ENCODE measurements at regions not wholly inside any gene's neighbourhood (a gene's known extent, or its start where the extent isn't known, plus 50 kb on each side); places are given as distances from the start of the nearest gene placed in this dataset.

DNA sequence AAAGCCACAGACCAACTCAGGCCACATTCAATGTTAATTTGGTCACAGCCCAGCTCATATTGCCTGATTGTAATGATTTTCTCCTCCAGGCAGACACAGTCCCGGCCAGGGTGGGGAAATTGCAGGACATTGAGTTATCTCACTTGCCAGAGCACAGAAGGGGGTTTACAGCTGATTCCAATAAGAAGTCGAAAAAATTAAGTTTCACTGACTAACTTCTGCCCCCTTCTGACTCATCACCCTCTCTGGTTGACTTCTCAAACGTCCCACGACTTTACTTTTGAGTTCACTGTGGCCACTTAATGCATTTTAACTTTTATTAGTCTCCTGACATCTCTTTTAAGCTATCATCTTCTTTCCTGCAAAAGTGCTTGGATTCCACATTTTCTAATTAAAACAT, 321.4 kb upstream of the WWC1 start:
- peak; percentile 14 for DNase-seq (ENCODE audit: low read depth)

DNA sequence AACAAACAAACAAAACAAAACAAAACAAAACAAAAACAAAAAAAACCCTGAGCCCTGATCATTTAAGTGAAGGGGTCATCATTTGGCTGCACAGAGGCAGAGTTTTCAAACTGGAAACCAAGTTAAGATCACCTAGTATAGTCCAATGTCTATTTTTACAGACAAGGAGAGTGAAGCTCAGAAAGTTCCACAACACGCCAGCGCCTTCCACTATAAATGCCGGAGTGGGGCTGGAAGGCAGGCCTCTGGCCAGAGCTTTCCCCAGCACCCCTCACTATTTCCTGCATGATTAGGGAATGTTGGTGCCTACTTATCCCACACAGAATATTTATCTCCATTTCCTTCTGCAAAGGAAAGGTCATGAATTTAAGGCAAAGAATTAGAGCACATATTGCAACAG, 319.7 kb upstream of the WWC1 start:
- DNase-seq (ENCODE audit: low read depth) = no peak

GRCh38 chr5:167973126-167973525, 318.3 kb upstream of the WWC1 start:
- DNase-seq (ENCODE audit: low read depth) = no peak

DNA sequence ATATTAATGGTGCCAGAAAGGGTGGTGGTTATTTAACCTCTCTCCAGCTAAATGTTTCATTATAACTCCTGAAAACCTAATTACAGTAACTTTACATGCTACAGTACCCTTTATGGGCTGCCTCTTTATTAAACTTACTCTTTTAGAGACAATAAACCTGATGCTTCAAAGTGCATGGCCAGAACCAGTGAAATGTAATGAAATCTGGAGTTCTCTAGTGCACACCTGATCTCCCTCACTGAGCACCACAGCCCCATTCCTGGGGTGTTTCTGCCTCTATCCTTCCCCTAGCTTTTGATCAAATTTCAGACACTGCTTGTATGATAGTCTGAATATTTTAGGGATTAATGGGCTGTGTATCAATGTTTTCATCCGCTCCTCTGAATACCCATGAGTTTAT, 306.5 kb upstream of the WWC1 start:
- DNase-seq (ENCODE audit: low read depth) = no peak

- no peak for DNase-seq (ENCODE audit: low read depth)
Measured at GRCh38 chr5:167985373-167985772, 306.1 kb upstream of the WWC1 start.

DNA sequence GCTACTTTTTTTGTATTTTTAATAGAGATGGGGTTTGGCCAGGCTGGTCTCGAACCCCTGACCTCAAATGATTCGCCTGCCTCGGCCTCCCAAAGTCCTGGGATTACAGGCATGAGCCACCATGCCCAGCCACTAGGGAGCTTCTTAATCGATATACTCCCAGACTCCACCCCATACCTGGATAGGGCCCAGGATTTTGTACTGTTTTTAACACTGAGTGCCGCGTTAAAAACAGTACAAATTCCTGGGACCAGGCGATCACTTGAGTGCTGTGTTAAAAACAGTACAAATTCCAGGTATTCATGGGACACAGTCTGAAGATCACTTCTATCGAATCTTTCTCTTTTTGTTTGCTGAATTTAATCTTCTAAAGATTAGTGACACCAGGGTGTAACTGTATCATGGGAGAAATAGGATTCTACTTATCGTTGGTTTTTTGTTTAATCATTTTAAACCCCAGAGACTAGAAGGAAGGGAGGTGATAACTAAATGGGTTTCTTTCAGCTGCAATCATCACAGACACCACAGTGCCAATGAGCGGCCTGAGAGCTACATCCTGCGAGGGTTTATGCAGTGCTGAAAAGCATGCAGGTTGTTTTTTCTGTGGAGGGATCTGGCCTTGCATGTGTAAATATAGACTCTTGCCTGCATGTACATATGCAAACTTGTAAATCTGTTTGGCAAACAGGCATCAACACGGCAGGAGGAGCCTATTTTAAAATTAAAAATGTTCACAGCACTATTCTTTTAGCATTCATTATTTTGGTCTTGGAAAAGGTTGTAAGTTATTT, 303.8 kb upstream of the WWC1 start:
- no peak for DNase-seq (ENCODE audit: low read depth)

DNA sequence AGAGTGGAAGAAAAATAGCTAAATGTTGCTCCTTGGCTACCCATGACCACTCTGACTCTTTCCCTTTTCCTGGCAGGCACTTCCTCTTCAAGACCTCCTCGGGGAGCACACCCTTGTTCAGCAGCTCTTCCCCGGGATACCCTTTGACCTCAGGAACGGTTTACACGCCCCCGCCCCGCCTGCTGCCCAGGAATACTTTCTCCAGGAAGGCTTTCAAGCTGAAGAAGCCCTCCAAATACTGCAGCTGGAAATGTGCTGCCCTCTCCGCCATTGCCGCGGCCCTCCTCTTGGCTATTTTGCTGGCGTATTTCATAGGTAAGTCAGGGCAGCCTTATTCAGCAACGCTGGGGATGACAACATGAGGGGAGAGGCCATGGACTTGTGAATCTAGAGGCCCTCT, 298.6 kb upstream of the WWC1 start:
- DNase-seq (ENCODE audit: low read depth) = no peak

- no peak for DNase-seq (ENCODE audit: low read depth)
Measured at GRCh38 chr5:167993771-167994170, 297.7 kb upstream of the WWC1 start.

DNA sequence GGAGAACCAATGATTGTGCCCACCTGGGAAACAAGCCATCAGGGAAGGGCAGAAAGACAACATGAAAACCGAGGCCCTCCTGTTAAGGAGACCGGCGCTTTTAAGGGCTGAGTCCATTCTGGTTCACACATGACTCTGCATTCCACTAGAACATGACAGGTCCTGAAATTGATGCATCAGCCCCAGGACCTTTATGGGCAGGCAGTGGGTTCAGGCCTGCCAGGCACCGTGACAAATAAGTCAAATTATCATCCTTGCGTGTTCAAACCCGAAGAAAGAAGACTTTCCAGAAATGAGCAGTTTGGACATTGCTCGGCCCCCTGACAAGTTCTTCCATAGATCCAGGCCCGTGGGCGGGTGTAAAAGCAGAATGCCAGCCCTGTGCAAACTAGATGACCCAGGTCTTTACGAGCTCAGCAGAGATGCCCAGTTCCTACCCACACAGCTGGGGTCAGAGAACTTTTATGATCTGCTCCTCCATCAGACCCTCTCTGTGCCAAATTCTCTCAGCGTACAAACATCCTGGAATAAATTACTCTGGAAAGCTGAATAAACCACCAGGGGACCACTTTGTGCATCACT, 295.5 kb upstream of the WWC1 start:
- no peak for DNase-seq (ENCODE audit: low read depth)

- DNase-seq (ENCODE audit: low read depth) = peak; percentile 5
Measured at GRCh38 chr5:167998148-167998767, 293.2 kb upstream of the WWC1 start.

DNA sequence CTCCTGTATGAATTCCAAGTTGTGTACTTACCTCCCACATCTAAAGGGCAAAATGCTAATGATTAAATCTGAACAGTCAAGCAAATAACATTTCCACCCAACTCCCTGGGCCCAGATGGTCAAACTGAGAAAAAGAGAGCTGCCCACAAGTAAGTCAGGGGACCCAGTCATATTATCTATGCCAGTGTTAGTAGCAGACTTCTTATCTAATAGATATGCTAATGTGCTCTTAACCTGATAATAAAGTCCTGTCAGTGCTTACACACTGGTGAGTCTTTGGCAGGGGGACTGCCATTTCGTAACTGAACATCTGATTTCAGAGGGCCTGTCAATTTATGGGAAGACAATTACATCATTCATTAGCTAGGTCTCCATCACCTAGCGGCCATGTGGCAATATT, 292.3 kb upstream of the WWC1 start:
- no peak for DNase-seq (ENCODE audit: low read depth)

DNA sequence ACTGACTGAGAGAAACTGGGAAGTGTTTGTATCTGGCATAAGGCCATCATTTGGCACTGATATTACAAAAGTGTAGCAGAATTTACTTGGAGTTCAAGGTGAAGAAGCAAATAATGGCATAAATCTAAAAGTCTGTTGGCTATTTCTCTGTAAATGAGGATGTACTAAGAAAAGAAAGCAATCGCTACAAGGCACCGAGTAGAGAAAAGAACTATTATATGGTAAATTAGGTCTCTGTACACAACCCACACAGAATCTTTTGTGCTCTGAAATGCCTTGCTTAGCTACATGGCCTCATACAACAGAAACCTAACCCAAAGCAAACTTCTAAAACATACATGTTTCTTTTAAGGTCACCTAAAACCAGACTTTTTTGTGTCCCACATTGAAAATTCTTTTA, 290.1 kb upstream of the WWC1 start:
- DNase-seq (ENCODE audit: low read depth) = no peak

DNA sequence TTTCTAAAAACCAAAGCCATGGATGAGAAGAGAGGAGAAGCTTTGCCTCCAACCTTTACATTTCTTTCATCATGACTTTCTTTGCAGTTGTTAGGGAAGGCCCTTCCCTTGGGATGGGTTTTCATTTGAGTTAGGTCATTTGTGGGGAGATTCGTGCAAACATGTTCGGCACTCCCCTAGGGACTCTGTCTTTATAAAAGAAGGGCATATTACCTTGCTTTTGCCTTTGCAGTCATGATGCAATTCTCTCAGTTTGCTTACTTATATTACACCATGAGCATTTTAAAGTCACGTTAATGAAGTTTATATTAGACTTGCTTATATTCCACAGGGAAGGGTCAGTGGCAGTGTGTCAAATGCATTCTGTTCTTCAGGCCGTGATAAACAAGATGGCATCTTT, 289.3 kb upstream of the WWC1 start:
- no peak for DNase-seq (ENCODE audit: low read depth)

DNA sequence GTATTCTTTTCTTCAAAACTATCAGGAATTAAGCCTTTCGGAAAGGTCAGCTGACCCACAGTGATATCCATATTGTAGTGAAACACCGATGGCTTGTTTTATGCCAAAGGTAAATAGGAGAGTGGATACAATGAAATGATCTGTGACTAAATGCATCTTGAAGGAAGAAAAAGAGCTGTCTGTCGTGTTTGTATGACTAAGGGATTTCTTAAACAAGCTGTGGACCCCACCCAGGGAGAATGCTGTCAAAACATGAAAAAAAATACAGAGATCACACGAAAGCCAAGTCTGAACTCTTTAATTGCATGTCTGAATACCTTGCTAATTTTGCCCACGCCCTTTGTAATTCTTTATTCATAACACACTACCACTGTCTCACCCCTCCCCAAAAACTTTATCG, 286.4 kb upstream of the WWC1 start:
- DNase-seq (ENCODE audit: low read depth) = no peak

DNA sequence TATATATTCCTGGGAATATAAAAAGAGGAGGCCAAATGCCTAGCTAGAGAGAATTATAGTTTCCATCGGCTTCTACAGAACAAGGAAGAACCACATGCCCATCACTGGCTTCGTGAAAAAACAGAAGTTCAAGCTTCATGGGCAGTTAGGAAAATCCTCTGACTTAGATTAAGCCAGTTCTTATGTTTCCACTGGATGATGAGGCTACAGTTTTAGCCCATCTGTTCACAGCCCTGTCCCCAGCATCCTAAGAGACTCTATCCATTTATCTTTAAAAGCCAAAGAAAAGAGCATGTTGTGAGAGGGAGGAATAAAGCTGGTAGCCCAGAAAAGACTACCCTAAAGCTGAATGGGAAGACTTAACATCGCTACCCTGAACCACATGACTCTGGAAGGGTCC, 285.5 kb upstream of the WWC1 start:
- DNase-seq (ENCODE audit: low read depth) = no peak

- DNase-seq (ENCODE audit: low read depth) = no peak
Measured at GRCh38 chr5:168006456-168007130, 284.9 kb upstream of the WWC1 start.

DNA sequence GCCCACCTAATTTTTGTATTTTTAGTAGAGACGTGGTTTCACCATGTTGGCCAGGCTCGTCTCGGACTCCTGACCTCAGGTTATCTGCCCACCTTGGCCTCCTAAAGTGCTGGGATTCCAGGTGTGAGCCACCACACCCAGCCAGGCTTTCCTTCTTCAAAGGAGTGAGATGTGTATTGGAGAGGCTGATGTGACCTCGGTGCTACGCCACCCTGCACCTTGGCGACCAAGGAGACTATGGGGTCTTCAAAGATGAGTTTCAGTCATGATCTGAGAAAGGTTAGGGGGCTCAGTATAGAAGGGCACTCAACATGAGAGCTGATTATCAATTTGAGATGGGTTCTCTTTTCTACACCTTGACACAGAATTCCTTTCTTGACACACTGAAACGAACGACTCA, 284.2 kb upstream of the WWC1 start:
- no peak for DNase-seq (ENCODE audit: low read depth)

DNA sequence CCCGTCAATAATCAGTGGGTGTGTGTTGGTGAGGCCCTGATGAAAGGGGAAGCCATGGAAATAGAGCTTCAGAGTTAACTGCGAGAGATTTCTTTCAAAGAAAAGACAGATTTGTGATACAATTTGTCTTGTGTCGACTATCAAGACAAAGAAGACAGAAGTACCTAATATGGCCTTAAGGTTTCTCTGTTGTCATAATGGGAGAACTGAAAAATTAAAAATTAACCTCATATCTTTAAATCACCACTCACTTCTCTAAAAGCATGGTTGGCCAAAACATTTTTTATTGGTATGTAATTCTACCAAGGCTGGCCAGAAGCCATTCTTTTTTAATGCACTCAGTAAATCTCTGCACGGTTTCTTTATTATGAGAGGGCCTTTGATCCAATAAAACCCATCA, 282.9 kb upstream of the WWC1 start:
- no peak for DNase-seq (ENCODE audit: low read depth)

DNA sequence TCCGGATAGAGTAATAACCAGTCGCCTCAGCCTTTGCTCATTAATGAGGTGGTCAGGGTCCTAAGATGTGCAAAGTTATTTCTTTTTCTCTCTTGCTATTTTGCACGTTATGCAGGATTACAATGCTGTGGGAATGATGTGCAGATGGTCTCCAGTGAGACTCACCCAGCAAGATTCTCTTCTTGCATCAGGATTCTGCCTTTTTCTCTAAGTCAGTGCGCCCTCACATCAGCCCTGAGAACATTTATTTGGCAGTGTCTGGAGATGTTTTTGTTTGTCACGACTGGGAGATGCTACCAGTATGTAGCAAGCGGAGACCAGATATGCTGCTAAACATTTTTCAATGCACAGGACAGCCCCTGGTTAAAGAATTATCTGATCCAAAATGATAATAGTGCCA, 280.3 kb upstream of the WWC1 start:
- no peak for DNase-seq (ENCODE audit: low read depth)

- DNase-seq (ENCODE audit: low read depth) = no peak
Measured at GRCh38 chr5:168012006-168012405, 279.4 kb upstream of the WWC1 start.

DNA sequence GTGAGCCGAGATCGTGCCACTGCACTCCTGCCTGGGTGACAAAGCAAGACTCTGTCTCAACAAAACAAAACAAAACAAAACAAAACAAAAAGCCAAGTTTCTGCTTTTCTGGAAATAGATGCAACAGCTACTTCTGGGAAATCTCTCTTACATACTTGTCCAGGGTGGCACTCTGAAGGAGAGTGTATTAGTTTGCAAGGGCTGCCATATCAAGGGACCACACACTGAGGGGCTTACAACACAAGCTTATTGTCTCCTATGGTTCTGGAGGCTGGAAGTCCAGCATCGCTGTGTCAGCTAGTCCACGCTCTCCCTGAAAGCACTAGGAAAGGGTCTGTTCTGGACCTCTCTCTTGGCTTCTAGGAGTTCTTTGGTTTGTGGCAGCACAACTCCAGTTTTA, 277.9 kb upstream of the WWC1 start:
- no peak for DNase-seq (ENCODE audit: low read depth)

GRCh38 chr5:168014433-168015123, 276.9 kb upstream of the WWC1 start:
- no peak for DNase-seq (ENCODE audit: low read depth)

DNA sequence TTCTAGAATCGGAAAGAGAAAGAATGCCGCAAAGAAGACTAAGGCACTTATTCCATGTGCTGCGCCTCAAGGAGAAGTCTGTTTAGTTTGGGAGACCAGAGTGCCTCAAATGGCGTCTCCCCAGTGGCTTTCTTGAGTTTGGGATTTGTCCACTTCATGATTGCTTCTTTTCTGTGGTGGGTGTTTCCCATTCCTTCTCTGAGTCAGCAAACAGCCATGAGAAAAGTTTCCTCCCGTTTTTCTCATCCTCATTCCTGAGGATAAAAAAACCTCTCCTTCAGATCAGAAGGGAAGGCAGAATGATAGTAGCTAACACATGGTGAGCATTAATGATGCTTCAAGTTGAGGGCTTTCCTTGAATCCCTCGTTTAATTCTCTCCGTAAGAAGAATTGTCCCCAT, 275.9 kb upstream of the WWC1 start:
- no peak for DNase-seq (ENCODE audit: low read depth)
